SW480 (cell line): ENCODE measurements at regions not wholly inside any gene's neighbourhood (a gene's known extent, or its start where the extent isn't known, plus 50 kb on each side); places are given as distances from the start of the nearest gene placed in this dataset.
A peak's percentile ranks its signal among the peaks of the same experiment; 100 is the strongest.

ENCODE experiments used
- DNase-seq: peaks from one replicate; pipeline ENCODE4 v3.0.0-alpha.2; 2016; ENCODE audit warnings: low spot score

- no peak for DNase-seq
These were observed 229.6 kb upstream of the STARD13 start for GRCh38 chr13:33515146-33515545.

GRCh38 chr13:33518452-33518851 lies 232.9 kb upstream of the STARD13 start:
- no peak for DNase-seq

GRCh38 chr13:33519561-33520467 lies 234.3 kb upstream of the STARD13 start:
- DNase-seq: no peak

- no peak for DNase-seq
These were observed 234.9 kb upstream of the STARD13 start for GRCh38 chr13:33520468-33520839.

- DNase-seq: no peak
These were observed 238.5 kb upstream of the STARD13 start for GRCh38 chr13:33524086-33524485.

GRCh38 chr13:33525763-33526162 lies 240.2 kb upstream of the STARD13 start:
- no peak for DNase-seq

GRCh38 chr13:33526718-33527117 lies 241.2 kb upstream of the STARD13 start:
- no peak for DNase-seq

GRCh38 chr13:33528896-33529295 lies 243.3 kb upstream of the STARD13 start:
- DNase-seq: no peak

GRCh38 chr13:33531484-33531883 lies 245.9 kb upstream of the STARD13 start:
- no peak for DNase-seq

GRCh38 chr13:33535061-33535460 lies 249.5 kb upstream of the STARD13 start:
- no peak for DNase-seq

GRCh38 chr13:33536601-33537000 lies 251.0 kb upstream of the STARD13 start:
- no peak for DNase-seq

GRCh38 chr13:33537026-33537425 lies 251.5 kb upstream of the STARD13 start:
- no peak for DNase-seq

- DNase-seq: no peak
These were observed 252.1 kb upstream of the STARD13 start for GRCh38 chr13:33537676-33538075.

- DNase-seq: no peak
These were observed 255.9 kb upstream of the STARD13 start for GRCh38 chr13:33541456-33541855.

- no peak for DNase-seq
These were observed 256.4 kb upstream of the STARD13 start for GRCh38 chr13:33541962-33542308.

- peak; percentile 97 for DNase-seq
These were observed 256.9 kb upstream of the STARD13 start for GRCh38 chr13:33542309-33543088.

- DNase-seq: no peak
These were observed 257.5 kb upstream of the STARD13 start for GRCh38 chr13:33543089-33543459.

GRCh38 chr13:33543631-33544265 lies 258.2 kb upstream of the STARD13 start:
- DNase-seq: peak; percentile 37

- no peak for DNase-seq
These were observed 258.8 kb upstream of the STARD13 start for GRCh38 chr13:33544308-33544707.

- no peak for DNase-seq
These were observed 259.9 kb upstream of the STARD13 start for GRCh38 chr13:33545492-33545891.

- DNase-seq: no peak
These were observed 261.5 kb upstream of the STARD13 start for GRCh38 chr13:33547035-33547434.

- DNase-seq: no peak
These were observed 262.5 kb upstream of the STARD13 start for GRCh38 chr13:33548069-33548468.

GRCh38 chr13:33550276-33550675 lies 264.7 kb upstream of the STARD13 start:
- no peak for DNase-seq
